Lung (tissue), 11 donors: ENCODE measurements at regions not wholly inside any gene's neighbourhood (a gene's known extent, or its start where the extent isn't known, plus 50 kb on each side); places are given as distances from the start of the nearest gene placed in this dataset.

Experiments used
- ATAC-seq: fragments of 200-7000 bp; cut with Tn5 transposase; one replicate; pipeline ENCODE4 v1.9.1; 2020; ENCODE audit warnings: moderate number of reproducible peaks; ENCODE audit not compliant: insufficient read depth, low FRiP score
- DNase-seq, 3 donors: peaks; one replicate each; pipeline ENCODE4 v3.0.0-alpha.2; 2013 to 2017
- H3K27ac ChIP-seq, 2 donors: one replicate each; pipeline ENCODE4 v1.5.1; 2013; ENCODE audit warnings: mild to moderate bottlenecking in 2 of 2, moderate library complexity in 2 of 2, control low read depth in 1 of 2, inconsistent platforms in 1 of 2, low read depth in 1 of 2, low read length in 1 of 2
- H3K27me3 ChIP-seq, 3 donors: one replicate each; pipeline ENCODE4 v1.5.1; 2013; ENCODE audit warnings: low read length in 2 of 3; ENCODE audit not compliant: control insufficient read depth in 3 of 3, insufficient read depth in 3 of 3
- H3K36me3 ChIP-seq, 4 donors: one replicate each; pipeline ENCODE4 v1.5.1; 2013; ENCODE audit warnings: low read length in 4 of 4, mild to moderate bottlenecking in 1 of 4, moderate library complexity in 1 of 4; ENCODE audit not compliant: control insufficient read depth in 4 of 4, insufficient read depth in 4 of 4
- H3K4me1 ChIP-seq, 5 donors: one replicate each; pipeline ENCODE4 v1.5.1; 2013; ENCODE audit warnings: low read length in 5 of 5, mild to moderate bottlenecking in 2 of 5, moderate library complexity in 1 of 5; ENCODE audit not compliant: control insufficient read depth in 5 of 5, insufficient read depth in 5 of 5
- H3K4me3 ChIP-seq: one replicate; pipeline ENCODE4 v1.5.1; 2013; ENCODE audit warnings: mild to moderate bottlenecking, control low read depth, moderate library complexity
- H3K9ac ChIP-seq, 2 donors: one replicate each; pipeline ENCODE4 v1.5.1; 2013; ENCODE audit warnings: low read length in 2 of 2, control low read depth in 1 of 2; ENCODE audit not compliant: insufficient read depth in 1 of 2
- H3K9me3 ChIP-seq, 4 donors: one replicate each; pipeline ENCODE4 v1.5.1; 2013; ENCODE audit warnings: low read length in 3 of 4, mild to moderate bottlenecking in 1 of 4, moderate library complexity in 1 of 4; ENCODE audit not compliant: control insufficient read depth in 4 of 4, insufficient read depth in 3 of 4
- WGBS, 2 donors: extraction: QIAGEN DNeasy Blood & Tissue Kit; methylation state at CpG; one replicate each; pipeline ENCODE4 v1.1.7; 2013; 5-methylcytosine and 5-hydroxymethylcytosine counted together
- TF ChIP-seq, protein P1 (sequence below): IDR thresholded peaks from 2 replicates; pipeline ENCODE4 v1.5.1; 2012; ENCODE audit warnings: mild to moderate bottlenecking; ENCODE audit errors: control extremely low read depth, extremely low read depth
- donor health status: control.
- donor health status: control.
- donor health status: Bipolar disorder and iron deficiency.
- donor health status: healthy.
- donor health status: DM: yes; HTN: yes; CAD: no.

GRCh38 chr4:148962539-148963290, 520.5 kb upstream of the NR3C2 start:
- TF ChIP-seq, protein P1, sequence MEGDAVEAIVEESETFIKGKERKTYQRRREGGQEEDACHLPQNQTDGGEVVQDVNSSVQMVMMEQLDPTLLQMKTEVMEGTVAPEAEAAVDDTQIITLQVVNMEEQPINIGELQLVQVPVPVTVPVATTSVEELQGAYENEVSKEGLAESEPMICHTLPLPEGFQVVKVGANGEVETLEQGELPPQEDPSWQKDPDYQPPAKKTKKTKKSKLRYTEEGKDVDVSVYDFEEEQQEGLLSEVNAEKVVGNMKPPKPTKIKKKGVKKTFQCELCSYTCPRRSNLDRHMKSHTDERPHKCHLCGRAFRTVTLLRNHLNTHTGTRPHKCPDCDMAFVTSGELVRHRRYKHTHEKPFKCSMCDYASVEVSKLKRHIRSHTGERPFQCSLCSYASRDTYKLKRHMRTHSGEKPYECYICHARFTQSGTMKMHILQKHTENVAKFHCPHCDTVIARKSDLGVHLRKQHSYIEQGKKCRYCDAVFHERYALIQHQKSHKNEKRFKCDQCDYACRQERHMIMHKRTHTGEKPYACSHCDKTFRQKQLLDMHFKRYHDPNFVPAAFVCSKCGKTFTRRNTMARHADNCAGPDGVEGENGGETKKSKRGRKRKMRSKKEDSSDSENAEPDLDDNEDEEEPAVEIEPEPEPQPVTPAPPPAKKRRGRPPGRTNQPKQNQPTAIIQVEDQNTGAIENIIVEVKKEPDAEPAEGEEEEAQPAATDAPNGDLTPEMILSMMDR: no peak
- DNase-seq (no peak), ATAC-seq (no peak)
- peaks cover 0 to 2% (median 0%) of the 10 kb centered on the region in 4 donors for H3K9me3 ChIP-seq
- 48 to 77% methylated on average over 2 of the region's 2 CpGs for WGBS, 2 donors
- no peak overlapping the region for H3K27ac ChIP-seq
- no peaks in the 10 kb centered on the region for H3K4me1 ChIP-seq
- no peaks in the 10 kb centered on the region for H3K36me3 ChIP-seq
- no peak overlapping the region for H3K4me3 ChIP-seq
- H3K9ac ChIP-seq: no peak overlapping the region
- no peaks in the 10 kb centered on the region for H3K27me3 ChIP-seq

- no peak overlapping the region for H3K27ac ChIP-seq
- H3K27me3 ChIP-seq: no peaks in the 10 kb centered on the region
- no peak overlapping the region for H3K9ac ChIP-seq
- TF ChIP-seq, protein P1: no peak
- DNase-seq (no peak), ATAC-seq (no peak)
- H3K4me3 ChIP-seq: no peak overlapping the region
- H3K36me3 ChIP-seq: no peaks in the 10 kb centered on the region
- WGBS, 2 donors: 77 to 80% methylated on average over 4 of the region's 4 CpGs
- peaks cover 0 to 2% (median 0%) of the 10 kb centered on the region in 4 donors for H3K9me3 ChIP-seq
- no peaks in the 10 kb centered on the region for H3K4me1 ChIP-seq
These were observed 519.3 kb upstream of the NR3C2 start for GRCh38 chr4:148961526-148961925.

DNA sequence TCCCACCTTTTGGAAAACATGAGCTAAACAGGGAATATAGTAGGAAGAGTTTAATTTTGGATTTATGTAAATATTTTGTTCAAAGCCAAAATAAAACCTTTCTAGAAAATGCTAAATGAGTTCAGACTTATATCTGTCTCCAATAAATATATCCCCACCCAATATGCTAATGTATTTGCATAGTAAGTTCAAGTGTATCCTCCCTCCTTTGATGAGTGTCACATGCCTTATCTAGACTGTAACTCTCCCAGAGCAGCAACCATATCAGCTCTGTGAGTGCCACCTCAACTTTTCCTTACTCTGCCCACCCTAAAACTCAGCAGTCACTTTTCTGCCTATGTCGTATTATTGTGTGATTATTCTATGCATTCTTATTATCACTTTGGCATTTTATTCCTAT, 516.1 kb upstream of the NR3C2 start:
- peaks cover 0 to 2% (median 0%) of the 10 kb centered on the region in 4 donors for H3K9me3 ChIP-seq
- ATAC-seq (no peak), DNase-seq (no peak)
- no peak overlapping the region for H3K9ac ChIP-seq
- H3K27me3 ChIP-seq: no peaks in the 10 kb centered on the region
- no peak overlapping the region for H3K27ac ChIP-seq
- 86 to 94% methylated on average over 1 of the region's 1 CpG for WGBS, 2 donors
- TF ChIP-seq, protein P1: no peak
- H3K4me1 ChIP-seq: peaks cover 0 to 1% (median 0%) of the 10 kb centered on the region in 5 donors
- no peaks in the 10 kb centered on the region for H3K36me3 ChIP-seq
- H3K4me3 ChIP-seq: no peak overlapping the region
